Nephron progenitor cell (in vitro differentiated cells): ENCODE measurements at regions not wholly inside any gene's neighbourhood (a gene's known extent, or its start where the extent isn't known, plus 50 kb on each side); places are given as distances from the start of the nearest gene placed in this dataset.
"Not testable (repeated sequence)": the region's sequence is repeated elsewhere in the genome, so short reads cannot be mapped to it uniquely, and the experiment has no call there.

Experiments used
- DNase-seq: peaks from one replicate; pipeline ENCODE4 v3.0.0; 2021
- H3K27ac Mint-ChIP-seq: 2 replicates; pipeline ENCODE4 v1.8.0; 2021; ENCODE audit warnings: mild to moderate bottlenecking, moderate library complexity, mixed read lengths
- H3K27me3 Mint-ChIP-seq: 2 replicates; pipeline ENCODE4 v1.8.0; 2021; ENCODE audit warnings: mild to moderate bottlenecking, low read depth, mixed read lengths; ENCODE audit not compliant: poor library complexity
- H3K36me3 Mint-ChIP-seq: 2 replicates; pipeline ENCODE4 v1.8.0; 2021; ENCODE audit warnings: low read depth, mixed read lengths
- H3K4me1 Mint-ChIP-seq: 2 replicates; pipeline ENCODE4 v1.8.0; 2021; ENCODE audit warnings: mixed read lengths
- H3K4me3 Mint-ChIP-seq: 2 replicates; pipeline ENCODE4 v1.8.0; 2021; ENCODE audit warnings: mild to moderate bottlenecking, moderate library complexity, mixed read lengths
- H3K9me3 Mint-ChIP-seq: 2 replicates; pipeline ENCODE4 v1.8.0; 2021; ENCODE audit warnings: mild to moderate bottlenecking, moderate library complexity, mixed read lengths
- CTCF ChIP-seq: fragments of 200-600 bp; sonication (generic); IDR thresholded peaks from 2 replicates; pipeline ENCODE4 v1.5.0; 2021; ENCODE audit warnings: antibody characterized with exemption

GRCh38 chr1:176396604-176397395, 66.2 kb upstream of the PAPPA2 start:
- not testable (repeated sequence) for H3K4me3 Mint-ChIP-seq, DNase-seq, H3K4me1 Mint-ChIP-seq, H3K36me3 Mint-ChIP-seq, H3K27me3 Mint-ChIP-seq, H3K27ac Mint-ChIP-seq
- peaks cover 49% of the 10 kb centered on the region for H3K9me3 Mint-ChIP-seq

DNA sequence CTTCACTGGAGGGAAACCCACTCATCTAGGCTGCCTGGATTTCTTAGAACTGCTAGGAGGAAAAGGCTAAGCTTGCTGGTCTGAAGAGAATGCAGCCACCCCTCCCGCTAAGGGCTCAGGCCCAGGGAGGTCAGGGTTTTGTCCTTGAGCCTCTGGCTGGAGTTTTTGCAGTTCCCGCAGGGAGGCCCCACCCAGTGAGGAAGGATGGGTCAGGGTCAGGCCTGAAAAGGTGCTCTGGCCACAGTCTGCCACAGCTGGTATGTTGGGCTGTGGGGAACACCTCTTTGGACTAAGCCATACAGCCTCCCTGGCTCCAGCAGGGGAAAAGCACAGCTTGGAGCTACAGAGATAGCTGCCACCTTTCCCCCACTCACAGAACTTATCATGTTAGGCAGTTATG, 71.4 kb upstream of the PAPPA2 start:
- Mint-ChIP-seq H3K9me3 (peaks cover 37% of the 10 kb centered on the region), H3K27ac (no peak overlapping the region), H3K27me3 (peaks cover under 1% of the 10 kb centered on the region), H3K36me3 (no peaks in the 10 kb centered on the region), H3K4me3 (no peak overlapping the region), H3K4me1 (peaks cover 4% of the 10 kb centered on the region)
- no peak for TF ChIP-seq CTCF
- no peak for DNase-seq

DNA sequence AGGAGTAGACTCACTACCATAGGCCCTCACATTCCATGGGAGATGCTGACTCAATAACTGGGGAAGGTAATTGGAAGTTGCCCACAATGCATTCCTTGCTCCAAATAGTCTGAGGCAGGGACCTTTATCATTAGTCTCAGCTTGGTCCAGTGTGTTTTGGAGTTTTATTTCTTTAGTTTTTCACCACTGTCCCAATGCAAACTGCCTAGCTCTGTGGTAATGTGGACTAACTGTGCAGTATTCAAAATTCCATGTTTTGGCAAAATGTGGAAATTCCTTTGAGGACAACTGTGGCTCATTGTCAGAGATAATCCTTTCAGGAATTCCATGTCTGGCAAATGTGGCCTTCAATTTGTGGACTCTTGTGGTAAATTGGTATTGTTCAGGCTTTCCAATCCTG, 78.1 kb upstream of the PAPPA2 start:
- no peaks in the 10 kb centered on the region for H3K36me3 Mint-ChIP-seq
- no peak for DNase-seq

DNA sequence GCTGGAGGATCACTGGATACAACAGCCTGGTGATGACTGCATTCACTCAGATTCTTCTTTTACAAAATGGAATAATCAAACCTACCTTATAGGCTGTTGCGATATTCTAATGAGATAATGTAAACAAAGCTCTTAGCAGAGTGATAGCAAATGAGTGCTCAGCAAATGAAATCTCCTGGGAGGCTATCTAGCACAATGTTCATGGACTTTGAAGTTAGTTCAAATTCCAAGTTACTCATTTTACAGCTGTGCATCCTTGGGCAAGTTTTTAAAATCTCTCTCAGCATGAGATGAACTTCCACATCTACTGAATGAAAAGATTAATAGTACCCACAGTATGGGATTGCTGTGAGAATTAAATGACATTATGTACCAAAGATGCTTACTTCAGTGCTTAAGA, 80.8 kb upstream of the PAPPA2 start:
- Mint-ChIP-seq H3K27ac (no peak overlapping the region), H3K27me3 (peaks cover 3% of the 10 kb centered on the region), H3K4me3 (no peak overlapping the region), H3K9me3 (peaks cover 6% of the 10 kb centered on the region), H3K36me3 (no peaks in the 10 kb centered on the region), H3K4me1 (no peaks in the 10 kb centered on the region)
- TF ChIP-seq CTCF, result no peak
- DNase-seq, result no peak

More for the DNA sequence above, 78.1 kb upstream of the PAPPA2 start:
- H3K27me3 Mint-ChIP-seq, result peaks cover 3% of the 10 kb centered on the region
- peaks cover 26% of the 10 kb centered on the region for H3K9me3 Mint-ChIP-seq
- no peak overlapping the region for H3K4me3 Mint-ChIP-seq
- TF ChIP-seq CTCF, result no peak
- H3K27ac Mint-ChIP-seq, result no peak overlapping the region
- no peaks in the 10 kb centered on the region for H3K4me1 Mint-ChIP-seq

DNA sequence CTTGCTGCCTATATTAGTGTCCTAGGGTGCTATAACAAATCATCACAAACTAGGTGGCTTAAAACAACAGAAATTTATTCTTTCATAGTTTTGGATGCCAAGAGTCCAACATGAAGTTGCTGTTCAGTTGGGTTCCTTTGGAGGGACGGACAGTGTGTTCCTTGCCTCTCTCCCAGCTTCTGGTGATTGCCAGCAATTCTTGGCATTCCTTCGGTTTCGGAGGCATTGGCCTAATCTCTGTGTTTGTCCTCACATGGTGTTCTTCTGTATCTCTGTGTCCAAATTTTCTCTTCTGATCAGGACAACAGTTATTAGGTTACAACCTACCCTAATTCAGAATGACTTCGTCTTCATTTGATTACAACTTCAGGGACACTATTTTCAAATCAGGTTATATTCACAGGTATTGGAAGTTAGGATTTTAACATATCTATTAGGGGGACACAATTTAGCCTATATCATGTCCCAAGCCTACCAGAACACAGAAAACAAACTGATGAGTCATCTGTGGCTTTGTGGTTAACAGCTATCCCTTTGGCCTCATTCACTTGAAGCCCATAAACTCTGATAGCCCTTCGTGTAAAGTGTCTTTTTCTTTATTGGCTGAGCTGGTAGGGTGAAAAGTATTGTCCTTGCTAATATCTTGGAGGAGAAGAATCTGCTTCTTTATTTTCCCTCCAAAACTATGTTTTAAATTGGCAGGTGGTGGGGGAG, 83.2 kb upstream of the PAPPA2 start:
- no peak for TF ChIP-seq CTCF
- H3K9me3 Mint-ChIP-seq, result no peaks in the 10 kb centered on the region
- H3K4me3 Mint-ChIP-seq, result no peak overlapping the region
- no peak overlapping the region for H3K27ac Mint-ChIP-seq
- no peaks in the 10 kb centered on the region for H3K4me1 Mint-ChIP-seq
- no peak for DNase-seq
- no peaks in the 10 kb centered on the region for H3K36me3 Mint-ChIP-seq
- H3K27me3 Mint-ChIP-seq, result no peaks in the 10 kb centered on the region

- DNase-seq, result peak; percentile 88
- TF ChIP-seq CTCF, result peak; percentile 89
- Mint-ChIP-seq H3K27ac (no peak overlapping the region), H3K36me3 (no peaks in the 10 kb centered on the region), H3K9me3 (no peaks in the 10 kb centered on the region), H3K27me3 (peaks cover 12% of the 10 kb centered on the region), H3K4me3 (no peak overlapping the region), H3K4me1 (no peaks in the 10 kb centered on the region)
These were observed 87.9 kb upstream of the PAPPA2 start for GRCh38 chr1:176374967-176375569.
